MM.1S (cell line): ENCODE measurements at regions not wholly inside any gene's neighbourhood (a gene's known extent, or its start where the extent isn't known, plus 50 kb on each side); places are given as distances from the start of the nearest gene placed in this dataset.

ENCODE experiments used
- DNase-seq: peaks from one replicate; pipeline ENCODE4 v3.0.0-alpha.2; 2015
- H2AFZ ChIP-seq: fragments of 300-600 bp; sonication (generic); 2 replicates; pipeline ENCODE4 v1.6.0; 2016; ENCODE audit warnings: antibody characterized with exemption, low read length
- H3F3A ChIP-seq: fragments of 300-600 bp; sonication (generic); 2 replicates; pipeline ENCODE4 v1.6.1; 2016; ENCODE audit warnings: mild to moderate bottlenecking, antibody characterized with exemption, low read length, moderate library complexity, mixed read lengths; ENCODE audit not compliant: insufficient read depth
- H3K27ac ChIP-seq: fragments of 300-600 bp; sonication (generic); 2 replicates; pipeline ENCODE4 v1.5.1; 2016; ENCODE audit warnings: mild to moderate bottlenecking, low read length
- H3K27me3 ChIP-seq: fragments of 300-600 bp; sonication (generic); replicated peaks from 2 replicates; pipeline ENCODE4 v1.6.0; 2016; ENCODE audit warnings: low read length; ENCODE audit not compliant: insufficient read depth
- H3K36me3 ChIP-seq: fragments of 300-600 bp; sonication (generic); replicated peaks from 2 replicates; pipeline ENCODE4 v1.6.1; 2016; ENCODE audit warnings: mild to moderate bottlenecking, low read length, mixed read lengths; ENCODE audit not compliant: insufficient read depth
- H3K4me1 ChIP-seq: fragments of 300-600 bp; sonication (generic); 2 replicates; pipeline ENCODE4 v1.6.1; 2016; ENCODE audit warnings: low read length, mixed read lengths
- H3K4me2 ChIP-seq: fragments of 300-600 bp; sonication (generic); 2 replicates; pipeline ENCODE4 v1.6.0; 2016; ENCODE audit warnings: low read depth, low read length
- H3K4me3 ChIP-seq: fragments of 300-600 bp; sonication (generic); 2 replicates; pipeline ENCODE4 v1.5.1; 2016; ENCODE audit warnings: low read length, mixed read lengths
- H3K79me2 ChIP-seq: fragments of 300-600 bp; sonication (generic); 2 replicates; pipeline ENCODE4 v1.6.1; 2016; ENCODE audit warnings: mixed run types, low read length, mixed read lengths
- H3K9ac ChIP-seq: fragments of 300-600 bp; sonication (generic); 2 replicates; pipeline ENCODE4 v1.6.1; 2016; ENCODE audit warnings: low read length, mixed read lengths
- H3K9me2 ChIP-seq: fragments of 300-600 bp; sonication (generic); replicated peaks from 2 replicates; pipeline ENCODE4 v1.6.1; 2016; ENCODE audit warnings: mild to moderate bottlenecking, low read length, mixed read lengths; ENCODE audit not compliant: insufficient read depth
- H3K9me3 ChIP-seq: fragments of 300-600 bp; sonication (generic); replicated peaks from 2 replicates; pipeline ENCODE4 v1.6.1; 2016; ENCODE audit warnings: mild to moderate bottlenecking, low read length, mixed read lengths; ENCODE audit not compliant: insufficient read depth
- H4K20me1 ChIP-seq: fragments of 300-600 bp; sonication (generic); 2 replicates; pipeline ENCODE4 v1.6.1; 2016; ENCODE audit warnings: mild to moderate bottlenecking, low read length, moderate library complexity, mixed read lengths; ENCODE audit not compliant: insufficient read depth
- CTCF ChIP-seq: fragments of 300-600 bp; sonication (generic); IDR thresholded peaks from 2 replicates; pipeline ENCODE4 v1.5.1; 2016; ENCODE audit warnings: antibody characterized with exemption, low read length, mixed read lengths
- EZH2 ChIP-seq: fragments of 300-600 bp; sonication (generic); optimal IDR thresholded peaks from 2 replicates; pipeline ENCODE3; 2017; ENCODE audit warnings: low read depth, mild to moderate bottlenecking, antibody characterized with exemption, low read length, mixed read lengths
- EZH2phosphoT487 ChIP-seq: fragments of 300-600 bp; sonication (generic); IDR thresholded peaks from 2 replicates; pipeline ENCODE4 v1.6.1; 2018; ENCODE audit warnings: antibody characterized with exemption, low read length

DNA sequence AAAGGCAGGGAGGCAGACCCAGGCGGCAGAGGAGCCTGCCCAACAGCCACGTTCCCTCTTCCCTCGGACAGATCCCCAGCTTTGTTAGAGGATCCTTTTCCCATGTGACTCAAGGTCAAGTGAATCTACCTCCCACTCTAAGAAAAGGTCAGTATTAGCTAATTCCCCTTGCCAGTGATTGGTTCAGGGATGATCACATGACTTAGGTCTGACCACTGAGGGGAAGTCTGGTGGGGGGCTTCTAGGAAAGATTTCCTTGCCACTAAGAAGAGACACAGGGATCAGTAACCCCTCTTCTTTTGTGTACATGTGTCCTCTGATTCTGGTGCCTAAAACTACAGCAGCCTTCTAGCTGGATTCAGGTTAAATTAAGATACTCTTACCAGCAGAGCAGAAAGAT is 266.3 kb upstream of the NSMCE3 start:
- no peaks in the 10 kb centered on the region; the same call in 1 of the 2 replicates for H3K9me2 ChIP-seq
- H3K36me3 ChIP-seq: no peaks in the 10 kb centered on the region
- DNase-seq: no peak
- TF ChIP-seq EZH2 (no peak), EZH2phosphoT487 (no peak)
- no peaks in the 10 kb centered on the region for H4K20me1 ChIP-seq
- no peaks in the 10 kb centered on the region for H3K27me3 ChIP-seq
- no peak overlapping the region for H2AFZ ChIP-seq
- H3K4me1 ChIP-seq: no peaks in the 10 kb centered on the region
- no peak overlapping the region for H3K4me3 ChIP-seq
- H3K27ac ChIP-seq: no peak overlapping the region
- no peak overlapping the region for H3K4me2 ChIP-seq
- no peaks in the 10 kb centered on the region for H3F3A ChIP-seq
- no peaks in the 10 kb centered on the region for H3K9me3 ChIP-seq
- H3K79me2 ChIP-seq: no peaks in the 10 kb centered on the region
- no peak overlapping the region for H3K9ac ChIP-seq

DNA sequence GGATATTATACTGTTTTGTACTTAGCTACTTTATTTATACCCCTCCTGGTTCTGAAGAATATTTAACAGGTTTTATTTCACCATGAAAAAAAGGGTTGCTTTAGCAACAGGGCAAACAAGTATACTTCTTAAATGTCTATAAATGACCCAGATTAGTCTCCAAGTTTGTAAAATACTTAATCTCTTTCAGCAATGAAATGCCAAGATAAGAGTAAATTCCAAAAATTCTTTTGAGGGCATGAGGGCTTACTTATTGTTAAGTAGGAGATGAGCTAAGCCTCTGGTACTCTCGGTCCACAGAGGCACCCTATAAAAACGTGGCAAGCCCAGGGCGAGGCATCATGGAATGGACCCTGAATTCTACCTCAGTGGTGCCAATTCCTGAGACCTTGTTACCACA is 264.8 kb upstream of the NSMCE3 start:
- Histone ChIP-seq H3K36me3 (no peaks in the 10 kb centered on the region), H2AFZ (no peak overlapping the region), H4K20me1 (no peaks in the 10 kb centered on the region), H3K9me2 (no peaks in the 10 kb centered on the region; the same call in 1 of the 2 replicates), H3F3A (no peaks in the 10 kb centered on the region), H3K4me1 (no peaks in the 10 kb centered on the region), H3K4me2 (no peak overlapping the region), H3K4me3 (no peak overlapping the region), H3K9ac (no peak overlapping the region), H3K27me3 (no peaks in the 10 kb centered on the region), H3K27ac (no peak overlapping the region), H3K79me2 (no peaks in the 10 kb centered on the region), H3K9me3 (no peaks in the 10 kb centered on the region)
- TF ChIP-seq CTCF: no peak
- no peak for TF ChIP-seq EZH2
- no peak for TF ChIP-seq EZH2phosphoT487
- no peak for DNase-seq

GRCh38 chr15:29533647-29534046 is 264.0 kb upstream of the NSMCE3 start:
- H4K20me1 ChIP-seq: no peaks in the 10 kb centered on the region
- H3K27me3 ChIP-seq: no peaks in the 10 kb centered on the region
- no peak overlapping the region for H3K27ac ChIP-seq

More at GRCh38 chr15:29533647-29534046, 264.0 kb upstream of the NSMCE3 start:
- Histone ChIP-seq H3K9me2 (no peaks in the 10 kb centered on the region; the same call in 1 of the 2 replicates), H3K4me3 (no peak overlapping the region), H3F3A (no peaks in the 10 kb centered on the region), H3K9me3 (no peaks in the 10 kb centered on the region), H3K36me3 (no peaks in the 10 kb centered on the region), H3K4me2 (no peak overlapping the region), H3K4me1 (no peaks in the 10 kb centered on the region), H3K79me2 (no peaks in the 10 kb centered on the region), H3K9ac (no peak overlapping the region), H2AFZ (no peak overlapping the region)
- no peak for TF ChIP-seq EZH2
- no peak for TF ChIP-seq EZH2phosphoT487
- no peak for TF ChIP-seq CTCF
- no peak for DNase-seq
